GM18505 (cell line): ENCODE measurements at regions not wholly inside any gene's neighbourhood (a gene's known extent, or its start where the extent isn't known, plus 50 kb on each side); places are given as distances from the start of the nearest gene placed in this dataset.

ENCODE experiments used
- ATAC-seq: cut with Tn5 transposase; IDR thresholded peaks from one replicate; pipeline ENCODE4 v1.9.1; 2021; ENCODE audit not compliant: unreplicated experiment
- POLR2A ChIP-seq: IDR thresholded peaks from 4 replicates; pipeline ENCODE4 v1.6.1; 2011; ENCODE audit warnings: borderline replicate concordance; ENCODE audit not compliant: insufficient read depth, insufficient read length; ENCODE audit errors: extremely low read depth

- no peak for ATAC-seq
These were observed 1582.1 kb downstream of the BRINP3 start for GRCh38 chr1:188895611-188896010.

GRCh38 chr1:188903241-188903640 is 1574.4 kb downstream of the BRINP3 start:
- TF ChIP-seq POLR2A: no peak
- ATAC-seq: no peak

More at GRCh38 chr1:188895611-188896010, 1582.1 kb downstream of the BRINP3 start:
- no peak for TF ChIP-seq POLR2A

- no peak for TF ChIP-seq POLR2A
- ATAC-seq: no peak
These were observed 1573.5 kb downstream of the BRINP3 start for GRCh38 chr1:188904201-188904600.

GRCh38 chr1:188906921-188907641 is 1570.6 kb downstream of the BRINP3 start:
- no peak for TF ChIP-seq POLR2A
- no peak for ATAC-seq

- no peak for TF ChIP-seq POLR2A
- no peak for ATAC-seq
These were observed 1547.3 kb downstream of the BRINP3 start for GRCh38 chr1:188930382-188930781.

- ATAC-seq: no peak
These were observed 1546.2 kb downstream of the BRINP3 start for GRCh38 chr1:188931506-188931905.

GRCh38 chr1:188937965-188938551 is 1539.6 kb downstream of the BRINP3 start:
- no peak for ATAC-seq
- no peak for TF ChIP-seq POLR2A

More at GRCh38 chr1:188931506-188931905, 1546.2 kb downstream of the BRINP3 start:
- TF ChIP-seq POLR2A: no peak

- no peak for TF ChIP-seq POLR2A
- ATAC-seq: no peak
These were observed 1535.7 kb downstream of the BRINP3 start for GRCh38 chr1:188941986-188942385.

GRCh38 chr1:188949701-188950100 is 1528.0 kb downstream of the BRINP3 start:
- TF ChIP-seq POLR2A: no peak
- no peak for ATAC-seq

GRCh38 chr1:188958461-188959115 is 1519.1 kb downstream of the BRINP3 start:
- ATAC-seq: no peak
- no peak for TF ChIP-seq POLR2A

GRCh38 chr1:188986745-188987417 is 1490.8 kb downstream of the BRINP3 start:
- TF ChIP-seq POLR2A: no peak
- no peak for ATAC-seq

GRCh38 chr1:188988589-188988988 is 1489.1 kb downstream of the BRINP3 start:
- TF ChIP-seq POLR2A: no peak
- ATAC-seq: no peak

GRCh38 chr1:188991221-188991930 is 1486.3 kb downstream of the BRINP3 start:
- no peak for ATAC-seq
- no peak for TF ChIP-seq POLR2A
